ENCODE measurements at regions not wholly inside any gene's neighbourhood (a gene's known extent, or its start where the extent isn't known, plus 50 kb on each side); places are given as distances from the start of the nearest gene placed in this dataset.
"Not testable (repeated sequence)": the region's sequence is repeated elsewhere in the genome, so short reads cannot be mapped to it uniquely, and the experiment has no call there.

DNA sequence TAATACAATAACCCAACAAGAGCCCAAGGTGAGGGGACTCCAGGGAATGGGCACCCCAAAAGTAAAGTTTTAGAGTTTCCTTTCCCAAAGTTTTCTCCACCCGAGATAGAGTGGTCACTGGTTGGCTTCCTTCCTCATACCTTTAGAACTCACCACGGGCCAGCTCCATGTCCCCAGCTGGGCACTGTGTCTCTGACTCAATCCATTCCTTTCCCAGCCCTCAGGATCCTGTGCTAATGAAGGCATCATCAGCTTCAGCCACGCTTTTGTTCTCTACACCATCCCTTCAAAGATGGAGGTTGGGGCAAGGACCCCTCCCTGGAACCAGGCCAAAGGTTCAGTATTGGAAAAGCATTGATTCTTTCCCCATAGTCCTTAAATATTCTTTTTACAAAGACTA is 59.8 kb upstream of the VASH1 start:
- in situ Hi-C loops (cut with HindIII; ENCODE audit: low pct_ligation_motif_present, low sequenced_read_pairs): no loop called here
- no peaks in the 10 kb centered on the region for H3K36me3 ChIP-seq (replicated peaks)
- no peak overlapping the region for H3K4me3 ChIP-seq (ENCODE audit: low read depth, low read length)
- no peak for DNase-seq
- no peak overlapping the region for H3K27ac ChIP-seq
- no peaks in the 10 kb centered on the region for H3K27me3 ChIP-seq (replicated peaks)
- TF ChIP-seq, protein P1, sequence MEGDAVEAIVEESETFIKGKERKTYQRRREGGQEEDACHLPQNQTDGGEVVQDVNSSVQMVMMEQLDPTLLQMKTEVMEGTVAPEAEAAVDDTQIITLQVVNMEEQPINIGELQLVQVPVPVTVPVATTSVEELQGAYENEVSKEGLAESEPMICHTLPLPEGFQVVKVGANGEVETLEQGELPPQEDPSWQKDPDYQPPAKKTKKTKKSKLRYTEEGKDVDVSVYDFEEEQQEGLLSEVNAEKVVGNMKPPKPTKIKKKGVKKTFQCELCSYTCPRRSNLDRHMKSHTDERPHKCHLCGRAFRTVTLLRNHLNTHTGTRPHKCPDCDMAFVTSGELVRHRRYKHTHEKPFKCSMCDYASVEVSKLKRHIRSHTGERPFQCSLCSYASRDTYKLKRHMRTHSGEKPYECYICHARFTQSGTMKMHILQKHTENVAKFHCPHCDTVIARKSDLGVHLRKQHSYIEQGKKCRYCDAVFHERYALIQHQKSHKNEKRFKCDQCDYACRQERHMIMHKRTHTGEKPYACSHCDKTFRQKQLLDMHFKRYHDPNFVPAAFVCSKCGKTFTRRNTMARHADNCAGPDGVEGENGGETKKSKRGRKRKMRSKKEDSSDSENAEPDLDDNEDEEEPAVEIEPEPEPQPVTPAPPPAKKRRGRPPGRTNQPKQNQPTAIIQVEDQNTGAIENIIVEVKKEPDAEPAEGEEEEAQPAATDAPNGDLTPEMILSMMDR (IDR thresholded peaks at IDR 0.05; ENCODE audit: low read depth, low read length, missing control alignments): no peak

DNA sequence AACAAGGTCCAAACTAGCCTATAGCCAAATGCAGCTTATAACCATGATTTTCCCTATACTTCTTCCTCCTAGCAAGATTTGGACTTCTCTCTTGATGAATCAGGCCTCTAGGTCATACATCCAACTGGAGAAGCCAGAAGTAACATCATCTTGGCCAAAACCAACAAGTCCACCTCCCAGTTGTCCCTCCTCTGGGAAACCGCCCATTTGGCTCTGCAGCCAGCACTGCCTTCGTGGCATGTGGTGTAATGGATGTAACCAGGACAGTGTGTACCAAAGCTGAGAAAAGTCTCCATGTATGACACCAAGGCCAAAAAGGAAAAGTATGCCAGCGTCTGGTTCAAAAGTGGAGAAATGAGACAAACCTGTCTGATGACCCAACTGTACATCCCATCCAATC is 59.3 kb upstream of the VASH1 start:
- in situ Hi-C loops (cut with HindIII; ENCODE audit: low pct_ligation_motif_present, low sequenced_read_pairs): no loop called here
- H3K4me3 ChIP-seq (ENCODE audit: low read depth, low read length): no peak overlapping the region
- H3K36me3 ChIP-seq (replicated peaks): no peaks in the 10 kb centered on the region
- TF ChIP-seq, protein P1 (IDR thresholded peaks at IDR 0.05; ENCODE audit: low read depth, low read length, missing control alignments): no peak
- DNase-seq: no peak
- no peak overlapping the region for H3K27ac ChIP-seq
- H3K27me3 ChIP-seq (replicated peaks): no peaks in the 10 kb centered on the region

DNA sequence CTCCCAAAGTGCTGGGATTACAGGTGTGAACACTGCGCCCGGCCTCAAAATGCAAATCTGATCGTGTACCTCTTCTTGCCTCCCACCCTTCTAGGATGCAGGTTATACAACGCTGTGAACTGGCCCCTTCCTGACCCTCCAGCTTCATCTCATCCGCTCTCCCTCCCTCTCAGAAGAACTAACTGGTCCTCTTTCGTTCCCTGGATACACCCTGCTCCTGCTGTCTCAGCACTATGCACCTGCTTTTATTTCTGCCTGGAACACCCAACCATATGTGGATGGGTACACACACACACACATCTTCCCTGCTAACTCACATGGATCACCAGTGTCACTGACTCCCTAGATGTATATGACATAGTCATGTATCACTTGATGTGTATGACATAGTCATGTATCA is 56.1 kb upstream of the VASH1 start:
- H3K36me3 ChIP-seq (replicated peaks): no peaks in the 10 kb centered on the region
- in situ Hi-C loops (cut with HindIII; ENCODE audit: low pct_ligation_motif_present, low sequenced_read_pairs): no loop called here
- TF ChIP-seq, protein P1 (IDR thresholded peaks at IDR 0.05; ENCODE audit: low read depth, low read length, missing control alignments): no peak
- no peak overlapping the region for H3K4me3 ChIP-seq (ENCODE audit: low read depth, low read length)
- no peak for DNase-seq
- no peak overlapping the region for H3K27ac ChIP-seq
- no peaks in the 10 kb centered on the region for H3K27me3 ChIP-seq (replicated peaks)

DNA sequence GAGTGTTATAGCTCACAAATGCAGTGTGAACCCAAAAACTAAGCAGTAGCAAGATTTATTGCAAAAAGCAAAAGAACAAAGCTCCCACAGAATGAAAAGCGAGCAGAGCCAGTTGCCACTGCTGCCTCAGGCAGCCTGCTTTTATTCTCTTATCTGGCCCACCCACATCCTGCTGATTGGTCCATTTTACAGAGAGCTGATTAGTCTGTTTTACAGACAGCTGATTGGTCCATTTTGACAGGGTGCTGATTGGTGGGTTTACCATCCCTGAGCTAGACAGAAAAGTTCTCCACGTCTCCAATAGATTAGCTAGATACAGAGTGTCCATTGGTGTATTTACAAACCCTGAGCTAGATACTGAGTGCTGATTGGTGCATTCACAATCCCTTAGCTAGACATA is 55.1 kb upstream of the VASH1 start:
- H3K4me3 ChIP-seq (ENCODE audit: low read depth, low read length); H3K36me3 ChIP-seq (replicated peaks); DNase-seq; H3K27me3 ChIP-seq (replicated peaks); in situ Hi-C loops (cut with HindIII; ENCODE audit: low pct_ligation_motif_present, low sequenced_read_pairs); H3K27ac ChIP-seq: not testable (repeated sequence)

DNA sequence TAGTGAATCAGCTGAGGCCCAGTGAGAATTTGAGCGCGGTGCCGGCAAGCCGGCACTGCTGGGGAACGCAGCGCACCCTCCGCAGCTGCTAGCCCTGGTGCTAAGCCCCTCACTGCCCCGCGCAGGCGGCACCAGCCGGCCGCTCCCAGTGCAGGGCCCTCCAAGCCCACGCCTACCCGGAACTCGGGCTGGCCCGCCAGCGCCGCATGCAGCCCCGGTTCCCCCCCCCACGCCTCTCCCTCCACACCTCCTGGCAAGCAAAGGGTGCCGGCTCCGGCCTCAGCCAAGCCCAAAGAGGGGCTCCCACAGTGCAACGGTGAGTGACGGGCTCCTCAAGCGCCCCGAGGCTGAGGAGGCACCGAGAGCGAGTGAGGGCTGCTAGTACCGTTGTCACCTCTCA is 54.5 kb upstream of the VASH1 start:
- Histone ChIP-seq H3K36me3 (replicated peaks) (no peaks in the 10 kb centered on the region), H3K27ac (no peak overlapping the region), H3K27me3 (replicated peaks) (no peaks in the 10 kb centered on the region), H3K4me3 (ENCODE audit: low read depth, low read length) (no peak overlapping the region)
- DNase-seq: no peak
- TF ChIP-seq, protein P1 (IDR thresholded peaks at IDR 0.05; ENCODE audit: low read depth, low read length, missing control alignments): no peak
- in situ Hi-C loops (cut with HindIII; ENCODE audit: low pct_ligation_motif_present, low sequenced_read_pairs): no loop called here

DNA sequence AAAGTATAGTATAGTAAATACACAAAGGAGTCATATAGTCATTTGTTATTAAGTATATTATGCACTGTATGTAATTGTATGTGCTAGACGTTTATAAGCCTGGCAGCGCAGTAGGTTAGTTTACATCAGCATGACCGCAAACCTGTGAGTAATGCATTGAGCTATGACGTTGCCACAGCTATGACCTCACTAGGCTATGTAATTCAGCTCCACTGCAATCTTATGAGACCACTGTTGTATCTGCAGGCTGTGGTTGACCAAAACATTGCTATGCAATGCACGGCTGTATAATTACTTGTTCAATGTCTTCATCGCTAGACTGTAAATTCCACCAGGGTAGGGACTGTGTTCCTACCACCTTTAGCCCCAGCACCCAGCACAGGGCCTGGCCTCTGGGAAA is 53.2 kb upstream of the VASH1 start:
- no peak overlapping the region for H3K27ac ChIP-seq
- TF ChIP-seq, protein P1 (IDR thresholded peaks at IDR 0.05; ENCODE audit: low read depth, low read length, missing control alignments): no peak
- H3K27me3 ChIP-seq (replicated peaks): no peaks in the 10 kb centered on the region
- H3K36me3 ChIP-seq (replicated peaks): no peaks in the 10 kb centered on the region
- no peak for DNase-seq
- in situ Hi-C loops (cut with HindIII; ENCODE audit: low pct_ligation_motif_present, low sequenced_read_pairs): no loop called here
- H3K4me3 ChIP-seq (ENCODE audit: low read depth, low read length): no peak overlapping the region
